IMR-90 (cell line): ENCODE measurements at regions not wholly inside any gene's neighbourhood (a gene's known extent, or its start where the extent isn't known, plus 50 kb on each side); places are given as distances from the start of the nearest gene placed in this dataset.

Experiments
- ATAC-seq: fragments of 200-7000 bp; cut with Tn5 transposase; 2 replicates; pipeline ENCODE4 v1.9.1; 2020; ENCODE audit warnings: low read depth, mild to moderate bottlenecking, moderate library complexity
- BruUV-seq: library from RNA; stranded (reverse); fragments of 400-500 nt; replicated peaks from 2 replicates; lab custom pipeline; 2021; lab: Mats Ljungman, UMichigan
- CTCF ChIA-PET: fragments of 300-600 bp; formaldehyde crosslinking; extraction: SDS; loops from one replicate; lab custom pipeline; 2021; ENCODE audit warnings: antibody characterized with exemption; lab: Yijun Ruan, JAX
- POLR2A ChIA-PET: fragments of 300-600 bp; sonication (Branson Sonifier 250); formaldehyde crosslinking; loops from one replicate; lab custom pipeline; 2022; ENCODE audit warnings: antibody characterized with exemption; ENCODE audit not compliant: unreplicated experiment; lab: Charles Lee
- DNase-seq: peaks from one replicate; pipeline ENCODE4 v3.0.0; 2013
- H2AFZ ChIP-seq: replicated peaks from 2 replicates; pipeline ENCODE3; 2013; ENCODE audit warnings: low read length, mild to moderate bottlenecking; ENCODE audit not compliant: poor library complexity
- H2AK5ac ChIP-seq: 2 replicates; pipeline ENCODE4 v1.6.1; 2013; ENCODE audit warnings: low read depth, low read length, inconsistent platforms
- H2AK9ac ChIP-seq: replicated peaks from 2 replicates; pipeline ENCODE3; 2013; ENCODE audit warnings: mild to moderate bottlenecking, low read depth, low read length, moderate library complexity; ENCODE audit not compliant: poor library complexity
- H2BK120ac ChIP-seq: 2 replicates; pipeline ENCODE4 v1.6.1; 2013; ENCODE audit warnings: low read depth, low read length, inconsistent platforms
- H2BK15ac ChIP-seq: 3 replicates; pipeline ENCODE4 v1.6.1; 2013; ENCODE audit warnings: low read depth, low read length, inconsistent platforms
- H2BK20ac ChIP-seq: 2 replicates; pipeline ENCODE4 v1.6.1; 2013; ENCODE audit warnings: low read depth, mild to moderate bottlenecking, inconsistent platforms, low read length, moderate library complexity
- H2BK5ac ChIP-seq: 2 replicates; pipeline ENCODE4 v1.6.1; 2013; ENCODE audit warnings: mild to moderate bottlenecking, low read depth, low read length, inconsistent platforms; ENCODE audit not compliant: poor library complexity, severe bottlenecking
- H3K14ac ChIP-seq: replicated peaks from 2 replicates; pipeline ENCODE4 v1.6.1; 2013; ENCODE audit warnings: low read depth, low read length, inconsistent platforms
- H3K18ac ChIP-seq: 2 replicates; pipeline ENCODE4 v1.6.1; 2013; ENCODE audit warnings: low read depth, low read length, control low read depth
- H3K23ac ChIP-seq: 2 replicates; pipeline ENCODE4 v1.6.1; 2013; ENCODE audit warnings: low read depth, low read length, inconsistent platforms
- H3K27ac ChIP-seq: 2 replicates; pipeline ENCODE4 v1.5.1; 2013; ENCODE audit warnings: mild to moderate bottlenecking, control low read depth, low read length; ENCODE audit not compliant: insufficient read depth
- H3K27me3 ChIP-seq: 2 replicates; pipeline ENCODE4 v1.6.1; 2013; ENCODE audit warnings: low read length; ENCODE audit not compliant: control insufficient read depth, insufficient read depth
- H3K36me3 ChIP-seq: 2 replicates; pipeline ENCODE4 v1.6.1; 2013; ENCODE audit warnings: low read length, mixed read lengths; ENCODE audit not compliant: control insufficient read depth, insufficient read depth
- H3K4ac ChIP-seq: 2 replicates; pipeline ENCODE4 v1.6.1; 2013; ENCODE audit warnings: low read depth, low read length, inconsistent platforms
- H3K4me1 ChIP-seq: 2 replicates; pipeline ENCODE4 v1.6.1; 2013; ENCODE audit warnings: low read length, mixed read lengths; ENCODE audit not compliant: control insufficient read depth, insufficient read depth
- H3K4me2 ChIP-seq: 2 replicates; pipeline ENCODE4 v1.6.1; 2013; ENCODE audit warnings: low read depth, mild to moderate bottlenecking, control low read depth, low read length, moderate library complexity
- H3K4me3 ChIP-seq: 2 replicates; pipeline ENCODE4 v1.5.1; 2013; ENCODE audit warnings: low read depth, mild to moderate bottlenecking, control low read depth, low read length, moderate library complexity; ENCODE audit not compliant: insufficient read depth
- H3K56ac ChIP-seq: 2 replicates; pipeline ENCODE4 v1.6.1; 2013; ENCODE audit warnings: low read length, inconsistent platforms; ENCODE audit not compliant: insufficient read depth; ENCODE audit errors: extremely low read depth
- H3K79me1 ChIP-seq, 2 experiments: 2 replicates each; pipeline ENCODE4 v1.6.1; 2013; ENCODE audit warnings: low read length in 2 of 2, inconsistent platforms in 1 of 2, low read depth in 1 of 2
- H3K9ac ChIP-seq: 2 replicates; pipeline ENCODE4 v1.6.1; 2013; ENCODE audit warnings: low read depth, low read length, control low read depth
- H3K9me1 ChIP-seq: 2 replicates; pipeline ENCODE4 v1.6.1; 2013; ENCODE audit warnings: low read length, inconsistent platforms; ENCODE audit not compliant: insufficient read depth
- H3K9me3 ChIP-seq: 2 replicates; pipeline ENCODE4 v1.6.1; 2013; ENCODE audit warnings: low read length; ENCODE audit not compliant: control insufficient read depth, insufficient read depth
- H4K20me1 ChIP-seq: 2 replicates; pipeline ENCODE4 v1.6.1; 2013; ENCODE audit warnings: low read length, inconsistent platforms; ENCODE audit not compliant: insufficient read depth
- H4K5ac ChIP-seq: 2 replicates; pipeline ENCODE4 v1.6.1; 2013; ENCODE audit warnings: mild to moderate bottlenecking, low read depth, low read length, control low read depth
- H4K8ac ChIP-seq, 2 experiments: 2 replicates each; pipeline ENCODE4 v1.6.1; 2013; ENCODE audit warnings: low read depth in 2 of 2, low read length in 2 of 2, control low read depth in 1 of 2, inconsistent platforms in 1 of 2
- H4K91ac ChIP-seq: 2 replicates; pipeline ENCODE4 v1.6.1; 2013; ENCODE audit warnings: low read depth, low read length, inconsistent platforms; ENCODE audit not compliant: insufficient read depth
- BHLHE40 ChIP-seq: fragments of 150-350 bp; IDR thresholded peaks from 2 replicates; pipeline ENCODE4 v1.6.1; 2016; ENCODE audit warnings: mild to moderate bottlenecking, low read depth, low read length
- CEBPB ChIP-seq: IDR thresholded peaks from 2 replicates; pipeline ENCODE4 v1.6.1; 2012; ENCODE audit warnings: low read depth, low read length, improper control_type of control experiment
- CHD1 ChIP-seq: IDR thresholded peaks from 2 replicates; pipeline ENCODE4 v1.6.1; 2012; ENCODE audit warnings: low read depth, low read length, improper control_type of control experiment
- FOS ChIP-seq: fragments of 150-350 bp; IDR thresholded peaks from 2 replicates; pipeline ENCODE4 v1.6.1; 2016; ENCODE audit warnings: low read depth, low read length
- MAFK ChIP-seq: IDR thresholded peaks from 2 replicates; pipeline ENCODE4 v1.6.1; 2012; ENCODE audit warnings: low read depth, low read length, improper control_type of control experiment
- MAZ ChIP-seq: IDR thresholded peaks from 2 replicates; pipeline ENCODE4 v1.6.1; 2012; ENCODE audit warnings: low read depth, mild to moderate bottlenecking, low read length, improper control_type of control experiment, moderate library complexity, borderline replicate concordance
- MXI1 ChIP-seq: IDR thresholded peaks from 2 replicates; pipeline ENCODE4 v1.6.1; 2012; ENCODE audit warnings: low read depth, mild to moderate bottlenecking, low read length, moderate library complexity, borderline replicate concordance
- NFE2L2 ChIP-seq: fragments of 150-350 bp; IDR thresholded peaks from 2 replicates; pipeline ENCODE4 v1.6.1; 2016; ENCODE audit warnings: low read depth, mild to moderate bottlenecking, low read length
- POLR2A ChIP-seq: IDR thresholded peaks from 2 replicates; pipeline ENCODE4 v1.6.1; 2012; ENCODE audit warnings: mild to moderate bottlenecking, low read depth, low read length
- RAD21 ChIP-seq: IDR thresholded peaks from 2 replicates; pipeline ENCODE4 v1.6.1; 2012; ENCODE audit warnings: low read length, improper control_type of control experiment
- RCOR1 ChIP-seq: IDR thresholded peaks from 2 replicates; pipeline ENCODE4 v1.6.1; 2012; ENCODE audit warnings: mild to moderate bottlenecking, low read length, improper control_type of control experiment; ENCODE audit not compliant: insufficient replicate concordance
- RFX5 ChIP-seq: IDR thresholded peaks from 2 replicates; pipeline ENCODE4 v1.8.0; 2012; ENCODE audit warnings: low read depth, mild to moderate bottlenecking, low read length, moderate library complexity
- SMC3 ChIP-seq: fragments of 150-350 bp; IDR thresholded peaks from 2 replicates; pipeline ENCODE4 v1.6.1; 2016; ENCODE audit warnings: low read depth, mild to moderate bottlenecking, antibody characterized with exemption, low read length, moderate library complexity
- WGBS, 2 experiments: methylation state at CpG; one replicate each; pipeline versions ENCODE4 v1.1.5 to v1.1.7; 2013; ENCODE audit warnings: missing lambda C conversion rate in 2 of 2; ENCODE audit not compliant: insufficient read length in 1 of 2; ENCODE audit errors: extremely low coverage in 2 of 2; 5-methylcytosine and 5-hydroxymethylcytosine counted together
- dilution Hi-C: fragments of 300-500 bp; cut with HindIII; formaldehyde crosslinking; loops from one replicate; pipeline ENCODE4 v1.14.3; 2018; ENCODE audit warnings: low sequenced_read_pairs; ENCODE audit not compliant: unreplicated experiment
- in situ Hi-C: fragments of 300-500 bp; cut with MboI; formaldehyde crosslinking; loops from 3 replicates; pipeline ENCODE4 v1.14.3; 2019; ENCODE audit warnings: low sequenced_read_pairs, inconsistent platforms, mixed read lengths
- intact Hi-C: fragments of 100-400 bp; cut with micrococcal nuclease; formaldehyde crosslinking; loops from 2 replicates; pipeline ENCODE4 v1.10.0; 2022
- TF ChIP-seq, protein P1 (sequence below): fragments of 150-350 bp; IDR thresholded peaks from 2 replicates; pipeline ENCODE4 v1.6.1; 2016; ENCODE audit warnings: low read depth, mild to moderate bottlenecking, low read length, moderate library complexity, borderline replicate concordance
- TF ChIP-seq, protein P2 (sequence below): conservative IDR thresholded peaks from 2 replicates; pipeline ENCODE4 v1.5.1; 2012; ENCODE audit warnings: mild to moderate bottlenecking, low read depth, low read length, improper control_type of control experiment
- TF ChIP-seq, protein P3 (sequence below): fragments of 150-350 bp; IDR thresholded peaks from 2 replicates; pipeline ENCODE4 v1.6.1; 2017; ENCODE audit warnings: mild to moderate bottlenecking, antibody characterized with exemption, low read length, low read depth

DNA sequence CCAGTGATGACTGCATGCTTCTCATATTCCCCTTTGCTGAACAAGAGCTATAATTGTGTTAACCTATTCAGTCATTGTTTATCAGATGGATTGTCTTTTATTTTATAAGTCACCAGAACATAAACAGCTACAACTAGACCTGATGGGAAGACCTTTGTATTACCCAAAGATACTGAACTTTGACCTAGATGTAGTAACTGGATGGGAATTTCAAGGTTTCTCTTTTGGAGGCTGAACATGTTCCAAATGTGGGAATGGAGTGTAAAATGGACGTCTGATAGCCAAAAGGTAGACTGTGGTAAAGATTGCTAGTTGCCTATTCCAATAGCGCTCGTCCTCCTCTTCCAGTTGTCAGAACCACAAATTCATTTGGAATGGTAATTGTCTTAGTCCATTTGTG is 56.4 kb upstream of the ST3GAL5 start:
- intact Hi-C loops: no loop called here

More for the DNA sequence above, 56.4 kb upstream of the ST3GAL5 start:
- no peaks in the 10 kb centered on the region for H3K9me1 ChIP-seq
- H3K9ac ChIP-seq: no peak overlapping the region
- in situ Hi-C loops: no loop called here
- POLR2A ChIA-PET: no interaction called here
- no peak overlapping the region for H2AFZ ChIP-seq
- H4K5ac ChIP-seq: no peak overlapping the region
- no peak overlapping the region for H2BK20ac ChIP-seq
- H4K91ac ChIP-seq: no peak overlapping the region
- no peaks in the 10 kb centered on the region for H3K36me3 ChIP-seq
- H3K4me1 ChIP-seq: no peaks in the 10 kb centered on the region
- DNase-seq (no peak), ATAC-seq (no peak)
- H3K56ac ChIP-seq: no peak overlapping the region
- H2BK120ac ChIP-seq: no peak overlapping the region
- H3K27ac ChIP-seq: no peak overlapping the region
- H3K4ac ChIP-seq: no peak overlapping the region
- H3K4me2 ChIP-seq: no peak overlapping the region
- no peak overlapping the region for H2BK5ac ChIP-seq
- H2AK9ac ChIP-seq: no peak overlapping the region
- dilution Hi-C loops: no loop called here
- peaks cover 15% of the 10 kb centered on the region for H3K9me3 ChIP-seq
- H3K79me1 ChIP-seq: no peaks in the 10 kb centered on the region
- WGBS, 2 experiments: no CpG with 5 or more reads among the region's 3 CpGs
- TF ChIP-seq MAZ (no peak), SMC3 (no peak), RCOR1 (no peak), RAD21 (no peak), CEBPB (no peak), POLR2A (no peak), MXI1 (no peak), NFE2L2 (no peak), FOS (no peak), BHLHE40 (no peak), MAFK (no peak), RFX5 (no peak), CHD1 (no peak)
- TF ChIP-seq, protein P1, sequence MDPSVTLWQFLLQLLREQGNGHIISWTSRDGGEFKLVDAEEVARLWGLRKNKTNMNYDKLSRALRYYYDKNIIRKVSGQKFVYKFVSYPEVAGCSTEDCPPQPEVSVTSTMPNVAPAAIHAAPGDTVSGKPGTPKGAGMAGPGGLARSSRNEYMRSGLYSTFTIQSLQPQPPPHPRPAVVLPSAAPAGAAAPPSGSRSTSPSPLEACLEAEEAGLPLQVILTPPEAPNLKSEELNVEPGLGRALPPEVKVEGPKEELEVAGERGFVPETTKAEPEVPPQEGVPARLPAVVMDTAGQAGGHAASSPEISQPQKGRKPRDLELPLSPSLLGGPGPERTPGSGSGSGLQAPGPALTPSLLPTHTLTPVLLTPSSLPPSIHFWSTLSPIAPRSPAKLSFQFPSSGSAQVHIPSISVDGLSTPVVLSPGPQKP: no peak
- TF ChIP-seq, protein P2, sequence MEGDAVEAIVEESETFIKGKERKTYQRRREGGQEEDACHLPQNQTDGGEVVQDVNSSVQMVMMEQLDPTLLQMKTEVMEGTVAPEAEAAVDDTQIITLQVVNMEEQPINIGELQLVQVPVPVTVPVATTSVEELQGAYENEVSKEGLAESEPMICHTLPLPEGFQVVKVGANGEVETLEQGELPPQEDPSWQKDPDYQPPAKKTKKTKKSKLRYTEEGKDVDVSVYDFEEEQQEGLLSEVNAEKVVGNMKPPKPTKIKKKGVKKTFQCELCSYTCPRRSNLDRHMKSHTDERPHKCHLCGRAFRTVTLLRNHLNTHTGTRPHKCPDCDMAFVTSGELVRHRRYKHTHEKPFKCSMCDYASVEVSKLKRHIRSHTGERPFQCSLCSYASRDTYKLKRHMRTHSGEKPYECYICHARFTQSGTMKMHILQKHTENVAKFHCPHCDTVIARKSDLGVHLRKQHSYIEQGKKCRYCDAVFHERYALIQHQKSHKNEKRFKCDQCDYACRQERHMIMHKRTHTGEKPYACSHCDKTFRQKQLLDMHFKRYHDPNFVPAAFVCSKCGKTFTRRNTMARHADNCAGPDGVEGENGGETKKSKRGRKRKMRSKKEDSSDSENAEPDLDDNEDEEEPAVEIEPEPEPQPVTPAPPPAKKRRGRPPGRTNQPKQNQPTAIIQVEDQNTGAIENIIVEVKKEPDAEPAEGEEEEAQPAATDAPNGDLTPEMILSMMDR: no peak
- TF ChIP-seq, protein P3, sequence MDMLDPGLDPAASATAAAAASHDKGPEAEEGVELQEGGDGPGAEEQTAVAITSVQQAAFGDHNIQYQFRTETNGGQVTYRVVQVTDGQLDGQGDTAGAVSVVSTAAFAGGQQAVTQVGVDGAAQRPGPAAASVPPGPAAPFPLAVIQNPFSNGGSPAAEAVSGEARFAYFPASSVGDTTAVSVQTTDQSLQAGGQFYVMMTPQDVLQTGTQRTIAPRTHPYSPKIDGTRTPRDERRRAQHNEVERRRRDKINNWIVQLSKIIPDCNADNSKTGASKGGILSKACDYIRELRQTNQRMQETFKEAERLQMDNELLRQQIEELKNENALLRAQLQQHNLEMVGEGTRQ: no peak
- no peak overlapping the region for H2AK5ac ChIP-seq
- no peak overlapping the region for H3K14ac ChIP-seq
- no peak overlapping the region for H3K23ac ChIP-seq
- CTCF ChIA-PET: interaction anchor here (1.2 kb wide), 1 partner anchor 14 kb away, joined by 3 read pairs; no protein-coding TSS in a partner anchor
- H4K20me1 ChIP-seq: no peaks in the 10 kb centered on the region
- BruUV-seq: no TSS peak
- H4K8ac ChIP-seq: no peak overlapping the region
- H3K4me3 ChIP-seq: no peak overlapping the region
- H3K27me3 ChIP-seq: peaks cover 5% of the 10 kb centered on the region
- H3K18ac ChIP-seq: no peak overlapping the region
- H2BK15ac ChIP-seq: no peak overlapping the region
